LoVo (cell line): ENCODE measurements at regions not wholly inside any gene's neighbourhood (a gene's known extent, or its start where the extent isn't known, plus 50 kb on each side); places are given as distances from the start of the nearest gene placed in this dataset.

Experiments used
- DNase-seq: peaks from one replicate; pipeline ENCODE4 v3.0.0-alpha.2; 2016; ENCODE audit warnings: low spot score

DNA sequence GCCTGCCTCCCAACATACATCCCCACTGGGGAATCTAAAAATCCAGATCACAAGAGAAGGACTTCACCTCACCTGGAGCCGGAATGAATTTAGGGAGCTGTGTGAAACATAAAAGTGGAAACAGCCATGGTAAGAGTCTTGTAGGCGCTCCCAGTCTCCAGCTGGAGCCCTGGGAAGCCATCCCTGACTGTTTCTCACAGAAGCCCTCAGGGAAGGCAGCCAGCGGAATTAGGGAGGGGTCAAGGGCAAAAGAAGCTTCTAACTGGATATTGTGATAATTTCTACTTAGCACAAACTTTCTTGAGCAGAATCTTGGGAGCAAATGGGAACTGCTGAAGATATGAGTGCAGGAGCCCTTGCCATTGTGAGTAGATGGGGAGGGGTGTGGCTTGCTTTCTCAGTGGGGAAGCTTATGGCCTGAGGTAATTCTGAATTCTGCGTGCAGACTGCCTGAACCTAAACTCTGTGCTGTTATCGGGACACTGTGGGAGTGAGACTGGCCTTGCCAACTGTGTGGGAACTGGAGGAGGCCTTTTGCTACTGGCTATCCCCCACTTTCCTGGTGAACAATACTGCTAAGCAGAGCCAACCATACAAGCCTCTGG is 174.4 kb upstream of the SMC2 start:
- DNase-seq, result no peak

DNA sequence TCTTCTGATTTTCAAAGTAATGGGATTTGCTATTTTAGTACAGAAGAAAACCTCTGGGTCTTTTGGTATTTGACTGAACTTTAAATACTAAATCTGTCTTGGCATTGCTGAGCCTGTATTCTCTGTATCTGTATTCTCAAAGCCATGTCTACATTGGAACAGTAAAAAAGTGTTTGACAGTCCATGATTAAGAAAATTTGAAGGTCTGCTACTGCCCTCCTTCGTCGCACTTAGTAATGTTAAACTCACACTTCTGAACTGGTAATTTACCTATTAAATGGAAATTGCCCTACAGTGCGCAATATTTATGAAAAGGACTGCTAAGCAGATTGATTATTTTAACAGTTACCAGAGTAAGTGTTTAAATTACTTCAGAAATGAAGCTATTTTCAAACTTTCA is 165.7 kb upstream of the SMC2 start:
- no peak for DNase-seq

DNA sequence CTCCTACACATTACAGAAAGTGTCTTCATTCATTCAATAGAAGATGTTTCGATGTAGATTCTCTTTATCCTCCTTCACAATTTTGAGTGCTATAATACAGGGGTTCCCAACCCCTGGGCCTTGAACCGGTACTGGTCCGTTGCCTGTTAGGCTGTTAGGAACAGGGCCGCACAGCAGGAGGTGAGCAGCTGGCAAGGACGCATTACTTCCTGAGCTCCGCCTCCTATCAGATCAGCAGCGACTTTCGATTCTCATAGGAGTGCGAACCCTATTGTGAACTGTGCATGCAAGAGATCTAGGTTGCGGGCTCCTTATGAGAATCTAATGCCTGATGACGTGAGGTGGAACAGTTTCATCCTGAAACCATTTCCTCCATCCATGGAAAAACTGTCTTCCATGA is 153.0 kb upstream of the SMC2 start:
- no peak for DNase-seq

DNA sequence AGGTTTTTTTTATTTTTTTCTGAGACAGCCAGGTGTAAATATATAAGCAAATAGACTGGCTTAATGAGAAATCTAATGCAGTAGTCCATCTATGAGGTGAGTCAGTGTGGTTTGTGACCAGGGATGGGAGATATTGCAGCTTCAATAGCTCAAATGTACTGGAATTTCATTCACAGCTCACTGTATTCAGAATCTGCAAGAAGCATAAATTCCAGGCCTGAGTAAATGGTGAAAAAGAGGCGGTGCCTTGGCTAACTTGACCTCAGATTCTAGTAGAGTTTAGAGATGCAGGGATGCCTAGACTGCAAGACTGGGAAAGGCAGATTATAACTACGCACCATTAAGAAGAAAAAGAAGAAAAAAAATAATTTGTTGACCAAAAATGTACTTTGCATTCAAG is 151.9 kb upstream of the SMC2 start:
- DNase-seq, result no peak

DNA sequence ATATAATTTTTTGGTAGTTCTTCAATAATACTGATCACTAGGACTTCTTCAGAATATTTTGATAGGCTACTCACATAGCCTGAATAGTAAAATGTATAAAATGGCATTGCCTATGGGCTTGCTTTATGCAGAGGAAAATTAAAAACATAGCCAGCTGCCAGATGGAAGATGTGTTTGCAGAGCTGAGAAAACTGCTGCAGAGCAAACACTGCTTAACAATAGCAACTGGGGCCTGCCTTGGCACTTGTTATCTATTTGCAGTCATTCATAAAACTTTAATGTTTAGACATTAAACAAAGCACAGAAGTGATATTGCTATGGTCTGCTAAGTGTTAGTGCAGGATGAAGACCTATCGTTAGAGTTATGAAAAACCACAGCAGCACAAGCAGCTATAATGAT is 151.5 kb upstream of the SMC2 start:
- no peak for DNase-seq

DNA sequence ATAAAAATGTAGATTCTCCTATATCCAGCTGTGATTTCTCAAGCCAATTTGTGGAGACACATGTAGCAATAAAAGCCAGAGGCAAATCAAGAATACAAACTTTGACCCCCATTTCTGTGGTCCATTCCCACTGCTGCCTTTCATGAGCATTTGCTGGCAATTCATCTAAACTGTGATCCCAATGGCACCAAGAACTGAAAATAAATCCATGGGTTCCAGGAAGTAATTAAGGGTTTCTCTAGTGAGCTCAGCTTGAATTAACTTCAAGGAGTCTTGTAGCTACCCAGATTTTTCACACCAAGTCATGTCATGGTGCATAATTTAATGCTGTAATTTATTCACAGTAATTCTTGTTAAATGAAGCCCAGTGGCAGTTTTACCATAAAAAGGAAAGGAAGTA is 145.0 kb upstream of the SMC2 start:
- no peak for DNase-seq

DNA sequence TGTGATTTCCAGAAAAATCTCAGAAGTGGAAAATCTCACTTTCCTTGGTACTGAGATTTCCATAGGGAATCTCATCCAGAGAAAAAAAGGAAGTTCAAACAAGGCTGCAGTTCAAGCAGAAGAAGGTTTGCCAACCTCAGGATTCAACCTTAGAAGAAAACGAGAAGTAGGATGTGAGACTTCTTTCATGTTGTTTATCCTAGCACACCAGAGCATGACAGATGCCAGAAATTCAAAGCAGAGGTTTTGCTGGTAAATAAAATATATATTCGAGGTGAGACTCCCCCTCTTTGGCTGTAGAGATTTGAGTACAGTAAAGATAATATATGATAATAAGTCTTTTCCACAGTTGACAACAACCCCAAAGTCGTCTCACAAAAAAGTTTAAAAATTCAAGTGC is 116.9 kb upstream of the SMC2 start:
- DNase-seq, result no peak

DNA sequence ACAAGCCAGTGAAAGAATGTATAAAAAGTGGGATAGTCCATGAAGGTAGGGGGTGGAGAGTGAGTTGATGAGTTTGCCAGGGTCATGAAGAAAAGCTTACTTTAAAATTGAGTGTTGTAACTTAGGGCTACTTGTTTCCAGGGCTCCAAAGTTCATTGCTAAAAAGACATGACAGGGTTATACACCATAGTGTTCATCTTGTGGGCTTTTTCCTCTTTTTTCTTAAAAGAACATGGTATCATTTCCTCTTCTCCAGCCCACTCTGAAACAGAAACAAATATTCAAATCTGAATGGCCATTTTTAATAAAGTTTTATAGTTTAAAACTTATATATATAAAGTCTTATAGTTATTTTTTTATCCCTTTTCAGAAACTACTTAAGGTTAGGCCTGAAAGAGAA is 115.7 kb upstream of the SMC2 start:
- DNase-seq, result no peak

DNA sequence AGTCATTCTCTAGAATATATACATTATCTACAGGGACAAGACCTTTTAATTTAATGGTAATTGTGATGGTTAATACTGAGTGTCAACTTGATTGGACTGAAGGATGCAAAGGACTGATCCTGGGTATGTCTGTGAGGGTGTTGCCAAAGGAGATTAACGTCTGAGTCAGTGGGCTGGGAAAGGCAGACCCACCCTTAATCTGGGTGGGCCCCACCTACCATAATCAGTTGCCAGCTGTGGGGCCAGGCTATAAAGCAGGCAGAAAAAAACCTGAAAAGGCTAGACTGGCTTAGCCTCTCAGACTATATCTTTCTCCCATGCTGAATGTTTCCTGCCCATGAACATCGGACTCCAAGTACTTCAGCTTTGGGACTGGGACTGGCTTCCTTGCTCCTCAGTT is 112.2 kb upstream of the SMC2 start:
- DNase-seq, result no peak

DNA sequence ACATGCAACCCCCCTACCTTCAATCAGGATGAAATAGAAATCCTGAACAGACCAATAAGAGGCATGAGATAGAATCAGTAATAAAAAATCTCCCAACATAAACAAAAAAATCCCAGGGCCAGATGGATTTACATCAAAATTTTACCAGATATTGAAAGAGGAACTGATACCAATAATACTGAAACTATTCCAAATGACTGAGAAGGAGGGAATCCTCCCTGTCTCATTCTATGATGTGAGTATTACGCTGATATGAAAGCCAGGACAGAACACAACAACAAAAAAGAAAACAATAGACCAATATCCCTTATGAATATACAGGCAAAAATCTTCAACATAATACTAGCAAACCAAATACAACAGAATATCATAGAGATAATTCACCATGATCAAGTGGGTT is 109.0 kb upstream of the SMC2 start:
- DNase-seq, result no peak

DNA sequence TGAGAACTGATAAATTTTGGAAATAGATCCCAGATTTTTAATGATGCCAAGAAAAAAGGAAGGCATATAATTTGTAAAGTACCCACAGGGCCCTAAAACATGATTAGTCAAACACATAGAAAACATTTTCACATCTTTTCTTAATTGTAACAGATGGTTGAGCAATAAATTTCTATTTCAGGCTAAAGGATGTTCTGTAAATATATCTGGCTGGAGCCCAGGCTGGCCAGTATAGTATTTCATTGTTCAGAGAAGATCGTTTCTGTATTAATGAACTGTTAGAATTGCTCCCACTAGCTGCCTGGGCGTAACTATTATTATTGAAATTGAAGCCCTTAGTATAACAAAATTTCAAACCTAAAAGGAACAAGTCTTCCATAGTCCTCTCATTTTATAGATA is 105.3 kb upstream of the SMC2 start:
- DNase-seq, result no peak

DNA sequence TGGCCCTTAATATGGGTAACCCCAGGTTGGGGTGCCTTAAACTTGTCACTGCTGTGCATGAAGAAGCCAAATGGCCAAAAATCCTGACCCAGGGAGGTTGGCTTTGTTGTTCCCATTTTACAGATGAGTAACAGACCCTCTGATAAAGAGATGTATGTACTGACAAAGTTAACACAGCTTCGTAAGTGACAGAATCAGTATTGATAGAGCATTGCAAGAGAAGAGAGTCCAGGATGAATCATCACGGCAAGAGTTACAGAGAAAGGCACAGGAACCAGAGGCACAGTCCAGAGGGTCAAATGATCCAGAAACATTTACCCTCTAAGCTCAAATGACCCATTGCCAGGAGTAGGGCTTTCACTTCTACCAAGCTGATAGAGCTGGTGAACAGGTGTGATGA is 103.8 kb upstream of the SMC2 start:
- DNase-seq, result no peak

DNA sequence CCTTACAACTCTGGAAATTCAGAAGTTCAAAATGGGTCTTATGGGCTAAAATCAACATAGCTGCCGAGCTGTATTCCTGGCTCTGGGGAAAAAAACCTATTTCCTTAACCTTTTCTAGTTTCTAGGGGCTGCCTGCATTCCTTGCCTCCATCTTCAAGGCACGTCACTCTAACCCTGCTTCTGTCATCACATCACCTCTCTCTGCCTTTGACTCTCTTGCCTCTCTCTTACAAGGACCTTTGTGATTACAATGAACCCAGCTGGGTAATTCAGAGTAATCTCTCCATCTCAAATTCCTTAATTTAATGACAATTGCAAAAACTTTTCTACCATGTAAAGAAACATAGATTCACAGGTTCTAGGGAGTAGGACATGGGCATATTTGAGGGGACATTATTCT is 103.1 kb upstream of the SMC2 start:
- no peak for DNase-seq

DNA sequence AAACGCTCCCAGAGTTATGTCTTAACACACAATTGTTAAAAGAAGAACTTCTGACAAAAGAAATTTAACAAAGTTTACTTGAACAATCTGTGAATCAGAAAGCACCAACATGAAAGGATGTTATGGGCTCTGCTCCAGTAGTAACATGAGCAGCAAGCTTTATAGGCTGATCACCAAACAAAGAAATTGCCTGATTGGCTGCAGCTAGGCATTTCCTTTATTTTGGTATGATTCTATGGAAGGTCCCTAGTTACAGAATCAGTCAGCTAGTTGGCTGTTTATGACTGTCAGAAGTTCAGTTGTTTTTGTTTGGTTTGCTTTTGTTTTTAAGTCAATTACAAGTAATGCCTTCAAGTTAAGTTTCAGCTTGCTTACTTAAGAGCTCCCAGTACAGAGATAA is 102.4 kb upstream of the SMC2 start:
- DNase-seq, result no peak

DNA sequence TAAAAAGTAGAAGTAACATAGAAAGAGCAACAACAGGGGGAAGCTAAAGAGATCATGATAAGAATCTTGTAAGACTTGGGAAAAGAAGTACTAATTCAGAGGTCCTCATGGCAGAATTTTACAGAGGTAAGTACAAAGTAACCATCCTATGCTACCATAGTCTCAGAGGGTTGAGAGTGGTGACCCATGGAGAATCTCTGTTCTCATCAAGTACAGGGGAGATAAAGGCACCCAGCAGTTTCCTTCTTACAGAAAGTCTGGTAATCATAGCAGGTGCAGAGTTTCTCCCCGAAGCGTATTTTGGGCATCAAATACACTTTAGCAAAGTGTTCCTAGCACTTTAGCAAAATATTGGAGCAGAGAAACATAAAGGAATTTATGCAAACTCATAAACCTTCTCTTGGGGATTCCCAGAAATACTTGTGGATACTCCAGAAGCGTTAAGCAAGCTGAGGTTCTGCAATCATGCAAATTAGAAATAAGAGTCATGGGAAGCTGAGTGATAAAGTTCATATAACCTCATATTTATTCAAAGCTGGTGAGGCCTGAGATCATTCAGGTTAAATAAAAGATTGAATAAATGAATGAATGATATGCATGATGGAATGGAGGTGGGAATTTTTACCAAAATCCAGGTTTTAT is 101.0 kb upstream of the SMC2 start:
- DNase-seq, result no peak

DNA sequence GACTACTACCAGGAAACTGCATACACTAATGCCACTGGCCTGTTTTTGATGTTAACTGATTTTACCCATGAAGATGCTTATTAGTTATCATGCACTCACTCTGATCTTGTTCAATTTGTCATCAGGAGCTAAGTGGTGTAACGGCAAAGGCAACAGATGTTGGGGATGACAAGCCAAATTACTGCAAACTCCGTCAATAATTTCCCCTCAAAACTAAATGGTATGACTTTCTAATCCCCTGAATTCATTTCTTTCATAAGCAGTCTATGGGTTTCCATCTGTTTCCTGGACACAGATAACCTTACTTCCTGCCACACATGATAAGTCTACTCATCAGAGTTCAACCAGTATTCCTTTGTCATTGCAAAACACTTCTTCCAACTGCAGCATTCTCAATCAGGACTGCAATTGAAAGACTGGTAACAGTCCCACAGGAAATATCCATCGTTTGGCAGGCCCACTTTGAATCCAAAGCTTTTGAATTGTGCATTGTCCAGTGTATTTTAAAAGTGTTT is 96.2 kb upstream of the SMC2 start:
- no peak for DNase-seq

DNA sequence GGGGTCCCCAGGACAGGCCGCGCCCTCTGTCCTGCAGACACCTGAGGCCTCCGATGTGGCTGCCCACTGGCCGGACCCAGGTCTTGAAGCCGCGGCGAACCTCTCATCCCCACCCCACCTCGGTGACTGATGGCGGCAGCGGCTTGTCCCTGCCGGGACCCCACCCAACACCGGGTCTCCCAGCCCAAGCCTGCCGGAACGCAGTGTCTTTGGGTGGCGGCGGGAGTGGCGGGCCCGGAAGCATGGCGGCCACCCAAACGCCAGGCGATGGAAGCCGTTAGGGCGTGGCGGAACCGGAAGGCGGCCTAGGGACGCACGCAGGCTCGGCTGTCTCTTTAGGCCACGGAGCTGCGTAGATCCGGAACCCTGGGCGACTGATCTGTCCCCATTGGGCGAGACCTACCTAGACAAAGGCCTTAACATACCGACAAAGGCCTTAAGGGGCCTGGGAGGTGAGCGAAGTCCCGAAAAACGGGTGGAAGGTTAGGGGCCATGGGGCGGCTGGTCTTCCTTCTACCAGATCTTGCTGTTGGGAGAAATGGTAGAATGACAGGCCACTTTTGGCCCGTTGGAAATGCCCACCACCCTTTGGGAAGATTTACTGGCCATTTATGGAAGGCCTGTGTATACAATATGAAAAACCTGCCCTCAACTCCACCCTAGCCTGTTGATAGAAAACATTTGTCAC is 94.6 kb upstream of the SMC2 start:
- no peak for DNase-seq

DNA sequence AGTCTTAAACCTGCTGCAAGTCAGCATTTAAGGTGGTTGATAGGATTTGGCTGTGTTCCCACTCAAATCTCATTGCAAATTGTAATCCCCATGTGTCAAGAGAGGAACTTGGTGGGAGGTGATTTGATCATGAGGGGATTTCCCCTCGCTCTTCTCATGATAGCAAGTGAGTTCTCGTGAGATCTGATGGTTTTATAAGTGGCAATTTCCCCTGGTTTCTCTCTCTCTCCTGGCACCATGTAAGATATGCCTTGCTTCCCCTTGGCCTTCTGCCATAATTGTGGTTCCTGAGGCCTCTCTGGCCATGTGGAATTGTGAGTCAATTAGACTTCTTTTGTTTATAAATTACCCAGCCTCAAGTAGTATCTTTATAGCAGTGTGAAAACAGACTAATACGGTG is 84.3 kb upstream of the SMC2 start:
- no peak for DNase-seq

DNA sequence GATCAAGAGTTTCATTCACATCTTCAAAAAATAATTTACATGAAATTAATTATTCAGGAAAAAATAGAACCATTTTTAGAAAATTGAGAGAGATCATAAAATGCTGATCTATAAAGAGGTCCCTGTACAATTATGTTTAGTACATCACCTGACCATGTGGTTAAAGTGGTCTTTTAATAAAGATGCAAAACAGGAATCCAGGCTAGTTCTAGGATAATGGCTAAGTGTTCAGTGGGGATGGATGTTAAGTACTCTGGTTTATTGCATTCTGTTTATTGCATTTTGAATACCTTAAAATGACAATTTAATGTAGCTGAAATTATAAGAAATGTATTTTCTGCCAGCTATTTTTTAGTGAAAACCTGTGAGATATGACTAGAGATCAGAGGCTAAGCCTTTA is 72.0 kb upstream of the SMC2 start:
- DNase-seq, result no peak

DNA sequence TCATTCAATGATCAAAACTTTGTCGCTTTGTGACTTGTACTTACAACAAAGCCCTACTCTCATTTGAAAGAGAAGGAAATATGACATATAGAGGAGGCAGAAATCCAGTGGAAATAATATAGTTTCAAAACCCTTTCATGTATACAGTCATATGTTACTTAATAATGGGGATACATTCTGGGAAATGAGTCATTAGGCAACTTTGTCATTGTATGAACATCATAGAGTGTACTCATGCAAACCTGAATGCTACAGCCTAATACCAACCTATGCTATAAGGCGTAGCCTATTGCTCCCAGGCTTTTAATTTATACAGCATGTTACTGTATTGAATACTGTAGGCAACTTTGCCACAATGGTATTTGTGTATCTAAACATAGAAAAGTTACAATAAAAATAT is 69.0 kb upstream of the SMC2 start:
- no peak for DNase-seq

DNA sequence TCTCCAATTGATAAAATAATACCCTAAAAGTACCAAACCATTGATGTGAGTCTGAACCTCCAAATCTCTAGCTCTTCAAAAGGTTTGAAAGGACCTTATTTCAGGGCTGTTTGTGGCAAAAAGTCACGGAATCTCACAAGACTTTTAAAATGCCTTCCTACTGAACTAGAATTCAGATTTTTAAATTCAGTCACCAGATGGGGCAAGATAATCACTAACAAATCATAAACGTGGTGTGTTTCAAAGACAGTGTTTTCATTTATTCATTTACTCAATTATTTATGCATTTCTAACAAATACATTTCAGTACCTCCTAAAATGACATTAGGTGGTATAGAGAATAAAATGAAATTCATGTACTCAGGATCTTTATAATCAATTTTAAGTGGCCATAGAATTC is 68.2 kb upstream of the SMC2 start:
- no peak for DNase-seq

DNA sequence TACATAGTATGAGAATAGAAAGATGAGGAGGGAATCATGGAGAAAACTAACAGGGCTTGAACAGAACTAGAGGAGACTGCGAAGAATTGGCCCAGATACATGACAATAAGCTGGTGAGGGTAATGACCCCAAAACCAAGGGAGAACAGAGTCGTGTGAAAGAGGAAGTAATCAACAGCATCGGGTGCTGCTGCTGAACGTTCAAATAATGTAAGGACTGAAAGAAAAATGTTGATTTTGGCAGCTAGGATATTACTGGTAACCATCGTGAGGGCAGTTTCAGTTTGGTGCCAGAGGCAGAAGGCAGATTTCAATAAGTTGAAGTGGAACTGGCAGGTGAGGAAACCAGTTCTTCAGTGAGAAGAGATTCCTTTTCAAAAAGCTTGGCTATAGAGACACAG is 66.8 kb upstream of the SMC2 start:
- no peak for DNase-seq

DNA sequence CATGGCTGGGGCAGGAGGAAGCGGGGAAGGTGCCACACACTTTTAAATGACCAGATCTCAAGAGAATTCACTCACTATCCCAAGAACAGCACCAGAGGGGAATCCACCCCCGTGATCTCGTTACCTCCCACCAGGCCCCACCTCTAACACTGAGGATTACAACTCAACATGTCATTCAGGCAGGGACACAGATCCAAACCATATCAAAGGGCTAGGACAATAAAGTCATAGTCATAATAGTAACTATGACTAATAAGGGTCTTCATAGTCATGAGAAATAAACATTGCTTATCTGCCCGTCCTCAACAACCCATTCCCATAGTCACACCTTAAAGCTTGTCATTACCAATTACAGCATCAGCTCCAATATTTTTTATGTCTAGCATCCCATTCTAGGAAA is 65.3 kb upstream of the SMC2 start:
- DNase-seq, result no peak
